MM.1S (cell line): ENCODE measurements at regions not wholly inside any gene's neighbourhood (a gene's known extent, or its start where the extent isn't known, plus 50 kb on each side); places are given as distances from the start of the nearest gene placed in this dataset.

ENCODE experiments used
- CTCF ChIP-seq: fragments of 300-600 bp; sonication (generic); IDR thresholded peaks from 2 replicates; pipeline ENCODE4 v1.5.1; 2016; ENCODE audit warnings: antibody characterized with exemption, low read length, mixed read lengths
- EZH2 ChIP-seq: fragments of 300-600 bp; sonication (generic); optimal IDR thresholded peaks from 2 replicates; pipeline ENCODE3; 2017; ENCODE audit warnings: low read depth, mild to moderate bottlenecking, antibody characterized with exemption, low read length, mixed read lengths

DNA sequence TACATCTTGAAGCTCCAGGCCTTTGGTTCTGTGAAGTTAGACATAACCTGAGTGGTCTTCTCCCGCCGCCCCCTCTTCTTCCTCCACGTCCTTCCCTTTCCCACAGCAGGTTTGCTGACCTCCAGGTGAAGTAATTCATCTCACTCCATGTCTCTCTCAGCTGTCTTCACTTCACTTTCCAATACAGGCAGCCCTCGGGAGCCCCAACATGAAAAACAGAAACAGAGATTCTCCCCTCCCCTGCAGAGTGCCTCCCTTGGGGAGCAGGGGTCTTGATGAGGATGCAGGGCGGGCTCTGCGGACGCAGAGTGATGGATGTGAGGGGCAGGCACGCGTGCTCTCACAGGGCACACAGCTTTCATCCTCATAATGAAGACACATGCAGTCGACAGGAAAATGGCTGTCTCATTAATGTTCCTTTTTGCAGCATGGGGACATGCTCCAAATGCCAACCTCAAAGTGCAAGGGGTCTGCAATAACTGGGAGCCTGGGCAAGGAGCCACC, 95.6 kb downstream of the GPAM start:
- TF ChIP-seq EZH2: no peak
- TF ChIP-seq CTCF: no peak
